NCI-H1092 (cell line): ENCODE measurements at regions not wholly inside any gene's neighbourhood (a gene's known extent, or its start where the extent isn't known, plus 50 kb on each side); places are given as distances from the start of the nearest gene placed in this dataset.
"Not testable (repeated sequence)": the region's sequence is repeated elsewhere in the genome, so short reads cannot be mapped to it uniquely, and the experiment has no call there.

Experiments used
- DNase-seq: peaks from one replicate; lab custom pipeline; 2025; lab: John Stamatoyannopoulos, UW

DNA sequence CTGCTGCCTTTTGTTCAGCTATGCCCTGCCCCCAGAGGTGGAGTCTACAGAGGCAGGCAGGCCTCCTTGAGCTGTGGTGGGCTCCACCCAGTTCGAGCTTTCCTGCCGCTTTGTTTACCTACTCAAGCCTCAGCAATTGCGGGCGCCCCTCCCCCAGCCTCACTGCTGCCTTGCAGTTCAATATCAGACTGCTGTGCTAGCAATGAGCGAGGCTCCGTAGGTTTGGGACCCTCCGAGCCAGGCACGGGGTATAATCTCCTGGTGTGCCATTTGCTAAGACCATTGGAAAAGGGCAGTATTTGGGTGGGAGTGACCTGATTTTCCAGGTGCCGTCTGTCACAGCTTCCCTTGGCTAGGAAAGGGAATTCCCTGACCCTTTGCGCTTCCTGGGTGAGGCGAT is 51.9 kb downstream of the DIPK2A start:
- DNase-seq = not testable (repeated sequence)

- DNase-seq = no peak
Measured at GRCh38 chr3:144028798-144029411, 57.3 kb downstream of the DIPK2A start.

GRCh38 chr3:144029769-144030168 is 58.1 kb downstream of the DIPK2A start:
- no peak for DNase-seq

- no peak for DNase-seq
Measured at GRCh38 chr3:144031938-144032337, 60.3 kb downstream of the DIPK2A start.

DNA sequence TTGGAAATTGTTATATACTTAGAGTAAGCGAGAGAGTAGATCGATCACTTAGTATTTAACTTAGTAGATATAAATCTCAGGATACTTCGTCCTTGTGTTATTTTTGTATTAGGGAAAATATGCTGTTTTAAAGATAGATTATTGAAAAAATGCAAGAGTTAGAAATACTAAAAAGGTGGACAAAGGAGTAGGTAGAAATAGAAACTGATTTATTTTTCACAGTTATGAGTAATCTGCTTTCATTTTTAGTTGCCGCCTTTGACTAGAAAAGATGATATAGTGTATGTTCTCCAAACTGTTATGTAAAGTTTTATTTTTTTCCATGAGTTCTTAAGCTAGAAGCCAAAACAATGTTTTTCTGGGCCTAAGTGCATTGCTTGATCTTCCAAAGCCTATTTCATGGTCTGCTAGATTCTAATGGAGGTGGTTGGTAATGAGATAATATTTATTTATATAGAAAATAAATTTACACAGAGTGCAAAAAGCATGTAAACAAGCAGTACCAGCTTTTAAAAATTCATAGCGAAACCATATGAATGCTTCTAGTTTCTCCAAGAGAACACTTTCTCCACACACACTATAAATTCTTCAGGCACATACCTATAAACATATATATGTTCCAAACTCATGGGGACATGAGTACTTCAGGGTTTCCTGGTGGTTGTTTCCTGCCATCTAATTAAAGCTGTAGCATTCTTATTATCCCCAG is 61.1 kb downstream of the DIPK2A start:
- DNase-seq = no peak

- no peak for DNase-seq
Measured at GRCh38 chr3:144033240-144033589, 61.6 kb downstream of the DIPK2A start.

DNA sequence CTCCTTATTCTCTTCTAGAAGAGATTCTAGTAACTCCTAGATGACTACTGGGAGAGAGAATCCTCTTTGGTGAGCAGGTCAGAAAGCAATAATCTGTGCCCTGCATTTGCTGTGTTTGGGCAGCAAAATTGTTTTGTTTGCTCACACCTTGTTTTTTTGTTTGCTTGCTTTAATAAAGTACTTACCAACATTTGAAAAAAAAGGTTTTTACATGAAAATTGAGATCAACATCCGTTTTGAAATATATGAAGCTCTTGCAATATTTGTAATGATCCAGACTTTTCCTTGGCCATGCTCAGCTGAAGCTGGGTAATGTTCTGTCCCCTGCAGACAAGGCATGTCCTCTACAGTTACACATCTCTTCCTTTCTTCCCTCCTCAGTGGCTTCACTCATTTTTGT is 62.2 kb downstream of the DIPK2A start:
- DNase-seq = no peak

- no peak for DNase-seq
Measured at GRCh38 chr3:144034715-144035290, 63.2 kb downstream of the DIPK2A start.

GRCh38 chr3:144036498-144036897 is 64.9 kb downstream of the DIPK2A start:
- DNase-seq = no peak

- no peak for DNase-seq
Measured at GRCh38 chr3:144039661-144040060, 68.0 kb downstream of the DIPK2A start.

- no peak for DNase-seq
Measured at GRCh38 chr3:144041960-144042556, 70.4 kb downstream of the DIPK2A start.

DNA sequence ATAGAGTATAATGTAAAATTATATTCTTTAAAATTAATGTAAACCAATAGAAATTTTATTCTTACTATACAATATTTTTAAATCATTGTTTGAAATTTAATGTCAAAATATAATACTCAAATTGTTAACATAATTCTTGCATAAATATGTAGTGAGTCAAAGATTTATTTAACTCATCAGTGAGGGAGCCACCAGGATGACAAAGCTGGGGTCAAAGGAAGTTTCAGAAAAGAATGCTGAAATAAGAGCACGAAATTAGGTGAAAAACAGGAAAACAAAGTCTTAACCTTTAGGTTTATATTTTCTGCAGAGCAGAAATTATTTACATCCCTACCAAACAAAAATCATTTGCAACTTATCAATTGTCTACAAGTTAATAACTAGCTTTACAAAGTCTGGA is 74.1 kb downstream of the DIPK2A start:
- no peak for DNase-seq

- no peak for DNase-seq
Measured at GRCh38 chr3:144049374-144049773, 77.8 kb downstream of the DIPK2A start.

GRCh38 chr3:144051211-144051610 is 79.6 kb downstream of the DIPK2A start:
- no peak for DNase-seq

DNA sequence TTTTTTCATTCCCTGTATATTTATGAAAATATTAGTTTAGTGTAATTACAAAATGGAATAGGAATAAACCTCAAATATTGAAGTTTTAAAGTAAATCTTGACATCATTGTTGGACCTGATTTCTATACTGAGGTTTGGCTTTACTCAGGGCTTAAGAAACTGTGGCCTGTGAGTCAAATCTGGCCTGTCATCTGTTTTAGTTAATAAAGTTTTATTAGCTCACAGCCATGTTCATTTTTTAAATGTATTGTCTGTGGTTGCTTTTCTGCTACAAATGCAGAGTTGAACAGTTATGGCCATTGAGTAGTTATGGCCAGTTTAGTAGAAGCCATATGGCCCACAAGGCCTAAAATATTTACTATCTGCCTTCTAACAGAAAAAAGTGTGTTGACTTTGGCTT is 80.7 kb downstream of the DIPK2A start:
- no peak for DNase-seq

DNA sequence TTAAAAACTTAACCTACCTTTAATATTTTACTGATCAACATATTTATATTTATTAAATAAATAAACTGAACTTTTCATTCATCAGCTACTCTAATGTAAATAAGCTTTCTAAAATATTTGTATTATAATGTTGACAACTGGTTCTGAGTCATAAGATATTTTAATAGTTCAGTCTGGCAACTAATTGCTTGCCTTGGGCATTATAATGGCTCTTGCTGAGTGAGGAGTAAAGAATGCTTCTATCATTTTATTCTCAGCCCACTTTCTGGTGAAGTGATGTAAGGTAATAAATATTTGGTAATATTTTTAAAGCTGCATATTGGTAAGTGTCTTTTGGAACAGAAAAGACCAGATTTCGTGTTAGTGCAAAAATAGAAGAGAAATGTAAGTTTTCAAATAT is 81.5 kb downstream of the DIPK2A start:
- no peak for DNase-seq

GRCh38 chr3:144054766-144055165 is 83.1 kb downstream of the DIPK2A start:
- no peak for DNase-seq

DNA sequence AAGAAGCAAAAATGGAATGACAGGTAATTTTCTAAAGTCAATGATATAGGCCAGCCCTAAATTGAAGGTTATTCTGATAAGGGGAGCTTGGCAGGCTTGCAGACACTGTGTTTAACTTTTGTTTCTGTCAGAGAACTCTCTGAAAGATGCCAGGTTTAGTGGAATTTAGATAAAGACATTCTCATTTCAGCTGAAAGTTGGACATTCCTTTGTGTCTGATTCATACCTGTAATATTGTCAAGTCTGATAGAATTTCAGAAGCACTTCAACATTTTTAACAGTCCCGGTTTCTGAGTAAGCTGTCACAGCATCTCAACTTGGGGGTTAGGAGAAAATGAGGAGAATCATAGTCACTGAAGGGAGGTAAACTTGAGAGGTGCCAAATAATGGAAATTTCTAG is 84.0 kb downstream of the DIPK2A start:
- DNase-seq = no peak

DNA sequence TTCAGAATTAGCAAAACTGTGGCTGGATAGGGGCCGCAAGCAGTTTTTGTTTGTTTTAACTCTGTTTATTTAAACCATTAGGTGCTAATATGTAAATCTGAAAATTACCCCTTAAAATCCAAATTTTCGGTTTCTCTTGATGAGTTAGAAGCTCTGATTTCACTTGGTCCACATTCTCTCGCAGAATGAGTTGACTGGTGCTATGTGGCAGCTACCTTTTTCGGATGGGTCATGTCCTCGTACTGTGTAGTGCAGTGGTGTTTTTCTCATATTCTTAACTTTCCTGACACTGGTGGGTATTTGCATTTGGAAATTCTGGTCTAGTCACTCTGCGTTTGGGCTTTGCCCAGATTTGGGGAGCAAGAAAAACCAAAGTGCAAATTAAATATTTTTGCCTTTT is 87.1 kb downstream of the DIPK2A start:
- no peak for DNase-seq

- DNase-seq = no peak
Measured at GRCh38 chr3:144059481-144059880, 87.9 kb downstream of the DIPK2A start.

DNA sequence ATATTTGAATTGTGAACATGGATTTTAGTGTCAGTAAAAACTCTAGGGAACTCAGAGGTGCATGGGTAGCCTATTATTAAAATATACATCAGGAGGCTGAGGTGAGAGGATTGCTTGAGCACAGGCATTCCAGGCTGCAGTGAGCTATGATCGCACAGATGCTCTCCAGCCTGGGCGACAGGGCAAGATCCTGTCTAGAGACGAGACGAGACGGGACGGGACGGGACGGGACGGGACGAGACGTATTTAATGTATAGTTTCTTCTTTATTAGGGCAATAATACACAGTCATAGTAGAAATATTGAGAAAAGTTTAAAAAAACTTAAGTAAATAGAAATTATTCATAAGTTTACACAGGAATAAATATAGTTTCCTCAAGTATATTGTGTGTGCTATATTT is 89.3 kb downstream of the DIPK2A start:
- no peak for DNase-seq

GRCh38 chr3:144063306-144063705 is 91.7 kb downstream of the DIPK2A start:
- DNase-seq = no peak

DNA sequence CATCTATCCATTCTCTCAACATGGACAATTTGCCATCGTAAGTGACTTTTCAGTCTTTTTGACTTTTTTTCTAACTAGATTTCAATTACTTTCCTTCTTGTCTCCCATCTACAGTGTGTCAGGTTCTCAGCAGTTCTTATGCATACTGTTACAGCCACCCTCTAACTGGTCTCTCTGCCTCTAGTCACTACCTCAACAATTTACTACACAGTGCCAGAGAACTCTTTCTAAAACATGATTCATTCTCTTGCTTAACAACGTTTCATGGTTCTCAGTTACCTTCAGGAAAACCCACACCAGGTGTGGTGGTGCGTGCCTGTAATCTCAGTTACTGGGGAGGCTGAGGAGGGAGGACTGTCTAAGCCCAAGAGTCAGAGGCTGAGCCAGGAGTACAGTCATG is 95.4 kb downstream of the DIPK2A start:
- DNase-seq = no peak
